ENCODE measurements at regions not wholly inside any gene's neighbourhood (a gene's known extent, or its start where the extent isn't known, plus 50 kb on each side); places are given as distances from the start of the nearest gene placed in this dataset.
"Not testable (repeated sequence)": the region's sequence is repeated elsewhere in the genome, so short reads cannot be mapped to it uniquely, and the experiment has no call there.

DNA sequence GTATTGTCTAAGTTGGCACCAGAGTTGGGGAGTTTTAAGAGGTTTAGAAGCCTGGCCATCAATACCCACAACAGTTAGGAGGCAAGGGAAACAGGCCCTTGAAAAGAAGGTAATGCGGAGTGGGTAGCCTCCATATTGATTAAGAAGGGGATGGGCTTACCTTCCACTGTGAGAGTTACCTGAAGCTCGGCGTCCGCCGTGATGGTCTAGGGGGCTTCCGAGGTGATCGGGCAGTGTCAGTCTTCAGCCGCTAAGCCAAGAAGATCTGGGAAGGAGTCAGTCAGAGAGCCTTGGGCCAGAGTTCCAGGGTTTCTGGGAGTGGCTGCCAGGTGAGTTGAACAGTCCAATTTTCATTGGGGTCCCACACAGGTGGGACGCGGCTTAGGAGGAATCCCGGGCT, 1085.8 kb downstream of the PCDH9 start:
- DNase-seq, result not testable (repeated sequence)

GRCh38 chr13:66139701-66140100, 1090.4 kb downstream of the PCDH9 start:
- no peak for DNase-seq

GRCh38 chr13:66139250-66139649, 1090.9 kb downstream of the PCDH9 start:
- DNase-seq, result no peak

GRCh38 chr13:66138172-66138811, 1091.8 kb downstream of the PCDH9 start:
- no peak for DNase-seq

DNA sequence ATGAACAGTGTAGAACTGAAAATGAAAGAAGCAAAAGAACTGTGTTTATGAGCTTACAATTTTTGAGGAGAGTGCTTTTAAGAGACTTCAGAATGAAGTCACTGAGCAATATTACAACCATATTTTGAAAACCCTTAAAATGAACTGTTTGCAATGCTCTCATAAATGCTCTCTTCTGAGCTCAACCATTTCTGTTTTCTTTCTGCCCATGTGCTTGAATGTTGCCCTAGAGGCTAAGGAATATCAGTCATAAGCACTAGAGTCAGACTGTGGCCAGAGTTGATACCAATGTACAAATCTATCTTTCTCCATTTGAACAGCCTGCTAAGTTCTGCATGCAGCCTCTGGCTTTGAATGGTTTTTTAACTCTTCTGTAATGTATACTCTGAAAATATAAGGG, 1092.8 kb downstream of the PCDH9 start:
- no peak for DNase-seq

GRCh38 chr13:66128692-66129269, 1101.4 kb downstream of the PCDH9 start:
- DNase-seq, result no peak

GRCh38 chr13:66128201-66128600, 1101.9 kb downstream of the PCDH9 start:
- DNase-seq, result no peak

DNA sequence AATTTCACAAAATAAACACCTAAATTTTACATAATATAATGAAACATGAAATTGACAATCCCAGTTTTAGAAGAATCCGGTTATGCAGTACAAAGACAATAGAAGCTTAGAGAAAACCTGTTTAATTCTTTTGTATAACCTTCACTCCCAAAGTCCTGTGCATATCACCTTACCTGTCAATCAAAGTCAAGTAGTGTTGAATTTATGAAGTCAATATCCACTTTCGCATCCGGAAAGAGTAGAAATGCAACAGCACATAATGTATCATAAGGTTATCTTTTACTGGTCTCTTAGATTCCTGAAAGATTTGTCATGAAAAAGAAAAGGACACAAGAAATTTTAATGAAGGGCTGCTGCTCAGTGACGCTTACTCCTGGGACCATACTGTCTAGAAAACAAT, 1112.6 kb downstream of the PCDH9 start:
- DNase-seq, result no peak

DNA sequence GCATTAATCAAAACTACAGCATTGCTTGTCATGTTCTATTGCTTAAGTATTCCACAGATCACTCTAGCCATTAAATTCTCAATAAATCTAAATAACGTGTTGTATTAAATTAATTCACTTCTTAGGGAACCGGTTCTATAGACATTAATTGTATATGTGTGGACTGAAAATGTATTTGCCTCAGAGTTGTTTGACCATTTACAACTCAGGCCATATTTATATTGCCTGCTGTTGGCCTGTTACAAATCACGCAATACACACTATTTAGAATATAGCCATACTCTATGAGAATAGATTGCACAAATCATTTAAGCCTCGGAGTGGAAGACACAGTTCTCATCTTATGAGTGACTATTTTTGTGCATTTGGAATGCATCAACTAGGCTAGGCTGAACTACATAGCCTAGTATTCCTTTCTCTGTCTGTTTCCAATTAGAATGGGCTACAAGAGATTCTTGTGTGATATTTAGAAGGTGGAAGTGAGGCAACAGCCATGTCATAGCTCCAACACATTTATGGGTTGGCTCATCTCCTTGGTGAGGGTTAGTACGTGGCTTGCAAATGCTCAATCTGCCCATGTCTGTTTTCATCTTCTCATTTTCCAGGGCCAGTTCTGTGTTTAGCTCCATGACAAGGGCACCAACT, 1116.1 kb downstream of the PCDH9 start:
- DNase-seq, result no peak

- no peak for DNase-seq
These were observed 1118.5 kb downstream of the PCDH9 start for GRCh38 chr13:66111628-66112027.

DNA sequence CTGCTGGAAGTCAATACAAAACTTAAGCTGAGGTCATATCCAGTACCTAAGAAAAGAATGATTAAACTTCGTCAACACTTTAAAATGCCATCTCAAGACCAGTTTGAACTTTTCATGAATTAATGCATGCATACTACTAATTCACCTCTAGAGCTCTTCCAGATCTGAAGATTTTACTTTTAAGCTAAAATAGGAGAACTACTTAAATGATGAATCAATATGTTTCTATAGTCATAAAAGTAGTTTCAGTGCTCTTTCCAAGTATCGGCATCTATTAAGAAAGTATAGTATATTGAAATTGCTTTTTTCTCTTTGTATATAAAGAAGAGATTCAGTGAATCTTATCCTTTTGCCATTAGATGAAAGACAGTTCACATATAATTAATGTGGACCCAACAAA, 1123.9 kb downstream of the PCDH9 start:
- no peak for DNase-seq

DNA sequence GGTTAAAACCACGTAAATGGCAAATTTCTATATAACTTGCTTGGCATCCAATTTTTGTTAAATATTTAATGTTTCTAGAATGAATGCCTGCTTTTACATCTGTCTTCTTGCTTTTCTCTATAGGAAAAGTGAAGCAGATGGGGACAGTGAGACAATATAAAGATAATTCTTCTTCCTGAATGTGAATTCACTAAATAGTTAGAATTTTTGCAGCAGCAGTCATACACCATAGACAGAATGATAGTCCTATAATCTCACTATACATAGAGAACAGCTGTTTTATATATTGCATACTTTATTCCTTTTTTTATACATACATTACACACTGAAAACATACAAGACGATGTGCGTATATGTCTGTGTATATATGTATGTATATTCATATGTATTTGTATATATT, 1127.3 kb downstream of the PCDH9 start:
- no peak for DNase-seq

DNA sequence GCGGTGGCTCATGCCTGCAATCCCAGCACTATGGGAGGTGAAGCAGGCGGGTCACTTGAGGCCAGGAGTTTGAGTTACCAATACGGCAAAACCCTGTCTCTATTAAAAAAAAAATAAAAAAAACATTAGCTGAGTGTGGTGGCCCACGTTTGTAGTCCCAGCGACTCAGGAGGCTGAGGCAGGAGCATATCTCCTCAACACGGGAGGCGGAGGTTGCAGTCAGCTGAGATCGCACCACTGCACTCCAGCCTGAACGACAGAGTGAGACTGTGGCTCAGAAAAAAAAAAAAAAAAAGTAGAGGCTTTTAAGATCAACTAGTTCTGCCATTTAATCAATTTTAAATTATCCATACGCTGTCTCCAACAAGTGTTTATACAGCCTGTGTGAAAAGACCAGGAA, 1130.3 kb downstream of the PCDH9 start:
- DNase-seq, result no peak

- no peak for DNase-seq
These were observed 1131.1 kb downstream of the PCDH9 start for GRCh38 chr13:66098931-66099628.

- no peak for DNase-seq
These were observed 1140.4 kb downstream of the PCDH9 start for GRCh38 chr13:66089711-66090110.

- no peak for DNase-seq
These were observed 1142.8 kb downstream of the PCDH9 start for GRCh38 chr13:66087269-66087710.

- DNase-seq, result no peak
These were observed 1152.9 kb downstream of the PCDH9 start for GRCh38 chr13:66077132-66077689.

- no peak for DNase-seq
These were observed 1153.7 kb downstream of the PCDH9 start for GRCh38 chr13:66076417-66076816.

- no peak for DNase-seq
These were observed 1156.0 kb downstream of the PCDH9 start for GRCh38 chr13:66074018-66074615.

GRCh38 chr13:66072097-66072496, 1158.0 kb downstream of the PCDH9 start:
- not testable (repeated sequence) for DNase-seq

GRCh38 chr13:66071608-66072007, 1158.5 kb downstream of the PCDH9 start:
- no peak for DNase-seq

DNA sequence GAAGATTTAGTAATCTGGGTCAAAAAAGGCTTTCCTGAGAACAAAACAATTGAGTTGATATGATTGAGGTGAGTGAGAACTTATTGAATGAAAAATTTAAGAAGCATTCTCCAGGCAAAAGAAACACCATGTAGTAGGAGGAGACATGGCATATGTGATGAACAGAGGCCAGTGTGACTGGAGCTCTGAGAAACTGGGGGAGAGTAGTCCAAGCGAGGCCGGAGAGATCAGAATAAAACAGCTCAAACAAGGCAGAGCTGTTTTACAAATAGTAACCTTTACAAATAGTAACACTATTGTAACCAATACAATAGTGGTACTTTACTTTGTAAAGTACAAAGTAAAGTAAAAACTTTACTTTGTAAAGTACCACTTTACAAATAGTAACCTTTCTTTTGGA, 1159.1 kb downstream of the PCDH9 start:
- no peak for DNase-seq

DNA sequence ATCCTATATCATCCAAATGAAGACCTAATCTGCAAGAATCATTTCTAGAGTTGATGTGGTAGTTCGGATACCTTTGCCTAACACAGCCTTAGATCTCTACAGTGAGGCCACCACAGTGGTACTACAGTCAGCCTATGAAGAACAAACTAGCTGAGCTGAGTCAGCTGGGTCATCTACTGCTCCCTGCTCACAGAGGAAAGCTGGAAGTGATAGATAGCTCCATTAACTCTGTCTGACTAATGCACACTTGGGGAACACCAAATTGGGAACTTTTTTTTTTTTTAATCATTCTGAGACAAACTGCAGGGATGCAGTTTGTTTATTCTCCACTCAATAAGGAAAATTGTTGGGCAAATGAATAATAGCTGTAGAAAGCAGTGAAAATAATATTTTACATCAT, 1160.6 kb downstream of the PCDH9 start:
- DNase-seq, result no peak
